GM19328 (cell line): ENCODE measurements at regions not wholly inside any gene's neighbourhood (a gene's known extent, or its start where the extent isn't known, plus 50 kb on each side); places are given as distances from the start of the nearest gene placed in this dataset.
A peak's percentile ranks its signal among the peaks of the same experiment; 100 is the strongest.
"Not testable (repeated sequence)": the region's sequence is repeated elsewhere in the genome, so short reads cannot be mapped to it uniquely, and the experiment has no call there.

Experiments
- ATAC-seq: cut with Tn5 transposase; IDR thresholded peaks from one replicate; pipeline ENCODE4 v1.9.1; 2021; ENCODE audit warnings: mild to moderate bottlenecking, moderate library complexity; ENCODE audit not compliant: unreplicated experiment

DNA sequence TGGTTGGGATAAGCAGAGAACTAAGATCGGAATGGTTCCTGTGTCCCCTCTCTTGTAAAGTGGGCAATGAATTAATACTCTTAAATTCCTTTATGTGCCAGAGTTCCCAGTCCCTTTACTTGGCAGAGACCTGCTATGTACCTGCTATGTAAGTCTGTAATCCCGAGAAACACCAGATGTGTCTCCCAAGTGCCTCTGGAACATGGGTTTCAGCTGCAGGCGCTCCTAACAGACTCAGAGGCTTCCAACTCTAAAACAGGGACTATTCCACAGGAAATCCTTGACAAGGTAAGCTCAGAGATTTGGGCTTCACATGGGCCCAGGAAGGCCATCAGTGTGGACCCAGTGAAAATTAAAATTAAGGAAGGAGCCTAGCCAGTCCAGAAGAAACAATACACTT lies 117.7 kb upstream of the PLCL2 start:
- no peak for ATAC-seq

- no peak for ATAC-seq
Measured at GRCh38 chr3:16768014-16768413, 116.7 kb upstream of the PLCL2 start.

DNA sequence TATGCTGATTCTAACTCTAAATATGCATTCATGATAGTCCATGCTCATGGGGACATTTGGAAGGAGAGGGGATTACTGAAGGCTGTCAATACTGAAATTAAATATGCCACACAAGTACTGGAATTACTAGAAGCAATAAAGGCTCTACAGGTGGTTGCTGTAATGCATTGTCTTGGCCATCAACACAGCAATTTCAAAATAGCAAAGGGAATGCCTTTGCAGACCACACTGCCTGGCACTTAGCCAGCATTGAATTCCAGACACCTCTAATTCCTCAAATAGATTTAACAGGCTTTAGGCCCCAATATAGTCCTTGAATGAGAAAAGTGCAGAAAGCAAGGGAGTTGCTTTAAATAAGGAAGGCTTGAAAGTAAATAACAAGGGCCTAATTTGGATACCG lies 115.8 kb upstream of the PLCL2 start:
- no peak for ATAC-seq

DNA sequence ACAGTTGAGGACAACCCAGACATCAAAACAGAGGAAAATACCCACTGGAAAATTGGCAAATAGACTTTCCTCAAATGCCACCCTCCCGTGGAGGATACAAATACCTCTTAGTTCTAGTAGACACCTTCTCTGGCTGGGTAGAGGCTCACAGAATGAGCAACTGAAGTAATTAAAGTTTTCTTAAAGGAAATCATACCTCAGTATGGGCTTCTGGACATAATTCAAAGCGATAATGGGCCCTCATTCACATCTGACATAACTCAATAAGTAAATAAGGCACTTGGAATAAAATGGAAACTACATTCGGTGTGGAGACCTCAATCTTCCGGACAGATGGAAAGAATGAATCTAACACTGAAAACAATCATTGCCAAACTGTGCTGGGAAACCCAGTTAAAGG lies 115.2 kb upstream of the PLCL2 start:
- ATAC-seq: no peak

GRCh38 chr3:16770021-16770420 lies 114.7 kb upstream of the PLCL2 start:
- ATAC-seq: no peak

DNA sequence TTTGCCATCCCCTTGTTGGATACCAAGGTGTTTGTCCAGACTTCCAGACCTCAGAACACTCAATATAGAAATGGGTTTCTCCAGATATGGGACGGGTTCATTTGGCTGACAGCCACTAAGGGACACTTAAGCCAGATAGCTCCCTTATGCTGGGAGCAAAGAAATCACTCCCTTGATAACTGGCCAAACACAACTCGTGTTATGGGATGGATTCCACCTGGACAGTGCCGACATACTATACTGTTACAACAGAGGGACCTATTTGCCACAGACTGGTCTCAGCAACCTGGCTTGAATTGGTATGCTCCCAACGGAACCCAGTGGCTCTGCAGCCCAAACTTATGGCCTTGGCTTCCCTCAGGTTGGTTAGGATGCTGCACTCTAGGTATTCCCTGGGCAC lies 114.0 kb upstream of the PLCL2 start:
- ATAC-seq: no peak

DNA sequence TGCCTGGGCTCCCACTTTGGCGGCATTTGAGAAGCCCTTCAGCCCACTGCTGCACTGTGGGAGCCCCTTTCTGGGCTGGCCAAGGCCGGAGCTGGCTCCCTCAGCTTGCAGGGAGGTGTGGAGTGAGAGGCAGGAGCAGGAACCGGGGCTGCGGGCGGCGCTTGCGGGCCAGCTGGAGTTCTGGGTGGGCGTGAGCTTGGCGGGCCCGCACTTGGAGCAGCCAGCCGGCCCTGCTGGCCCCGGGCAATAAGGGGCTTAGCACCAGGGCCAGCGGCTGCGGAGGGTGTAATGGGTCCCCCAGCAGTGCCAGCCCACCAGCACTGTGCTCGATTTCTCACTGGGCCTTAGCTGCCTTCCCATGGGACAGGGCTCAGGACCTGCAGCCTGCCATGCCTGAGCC lies 111.2 kb upstream of the PLCL2 start:
- ATAC-seq: not testable (repeated sequence)

- not testable (repeated sequence) for ATAC-seq
Measured at GRCh38 chr3:16774536-16774935, 110.2 kb upstream of the PLCL2 start.

DNA sequence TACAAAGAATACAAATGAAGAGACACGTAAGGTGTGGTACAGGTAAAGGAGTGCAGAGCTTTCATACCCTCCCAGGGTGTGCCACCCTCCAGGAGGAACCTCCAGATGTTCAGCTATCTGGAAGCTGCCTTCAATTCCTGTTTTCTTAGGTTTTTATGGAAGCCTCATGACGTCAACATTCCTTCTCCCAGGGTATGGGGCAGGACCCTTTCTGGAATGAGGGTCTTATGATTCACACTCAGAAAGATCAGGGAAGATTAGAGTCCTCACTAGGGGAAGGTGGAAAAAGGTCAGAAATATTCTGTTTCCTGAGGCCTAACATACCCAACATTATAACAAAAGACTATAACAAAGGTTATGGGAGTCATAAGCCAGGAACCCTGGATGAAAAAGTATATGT lies 99.8 kb upstream of the PLCL2 start:
- no peak for ATAC-seq

GRCh38 chr3:16785465-16785864 lies 99.3 kb upstream of the PLCL2 start:
- ATAC-seq: no peak

- no peak for ATAC-seq
Measured at GRCh38 chr3:16788440-16789056, 96.2 kb upstream of the PLCL2 start.

DNA sequence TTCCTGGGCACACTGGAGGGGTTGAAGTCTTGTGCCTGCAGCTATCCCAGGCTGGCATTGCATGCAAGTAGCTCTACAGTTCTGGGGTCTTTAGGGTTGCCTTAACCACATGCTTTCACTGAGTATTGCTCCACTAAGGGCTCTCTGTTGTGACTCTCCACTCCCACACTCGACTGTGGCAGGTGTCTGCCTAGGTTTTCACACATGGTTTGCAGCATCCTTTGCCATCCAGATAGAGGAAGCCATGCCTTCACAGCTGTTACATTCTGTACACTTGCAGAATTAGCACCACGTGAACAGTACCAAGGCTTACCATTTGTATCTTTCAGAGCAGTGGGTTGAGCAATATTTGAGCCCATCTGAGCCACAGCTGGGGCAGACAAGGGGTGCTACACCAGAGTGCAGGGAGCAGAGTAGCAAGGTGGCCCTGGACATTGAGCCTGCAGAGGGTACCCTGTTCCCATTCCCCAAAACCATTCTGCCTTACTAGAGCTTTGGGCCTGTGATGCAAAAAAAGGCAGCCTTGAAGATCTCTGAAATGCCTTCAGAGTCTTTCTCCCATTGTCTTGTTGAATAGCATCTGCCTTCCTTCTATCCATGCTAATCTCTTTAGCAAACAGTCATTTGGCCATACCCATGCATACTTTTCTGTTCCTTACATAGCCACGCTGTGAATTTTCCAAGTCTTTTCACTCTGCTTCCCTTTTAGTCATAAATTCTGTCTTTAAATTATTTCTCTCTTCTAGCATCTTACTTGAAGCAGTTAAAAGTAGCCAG lies 95.2 kb upstream of the PLCL2 start:
- ATAC-seq: no peak

DNA sequence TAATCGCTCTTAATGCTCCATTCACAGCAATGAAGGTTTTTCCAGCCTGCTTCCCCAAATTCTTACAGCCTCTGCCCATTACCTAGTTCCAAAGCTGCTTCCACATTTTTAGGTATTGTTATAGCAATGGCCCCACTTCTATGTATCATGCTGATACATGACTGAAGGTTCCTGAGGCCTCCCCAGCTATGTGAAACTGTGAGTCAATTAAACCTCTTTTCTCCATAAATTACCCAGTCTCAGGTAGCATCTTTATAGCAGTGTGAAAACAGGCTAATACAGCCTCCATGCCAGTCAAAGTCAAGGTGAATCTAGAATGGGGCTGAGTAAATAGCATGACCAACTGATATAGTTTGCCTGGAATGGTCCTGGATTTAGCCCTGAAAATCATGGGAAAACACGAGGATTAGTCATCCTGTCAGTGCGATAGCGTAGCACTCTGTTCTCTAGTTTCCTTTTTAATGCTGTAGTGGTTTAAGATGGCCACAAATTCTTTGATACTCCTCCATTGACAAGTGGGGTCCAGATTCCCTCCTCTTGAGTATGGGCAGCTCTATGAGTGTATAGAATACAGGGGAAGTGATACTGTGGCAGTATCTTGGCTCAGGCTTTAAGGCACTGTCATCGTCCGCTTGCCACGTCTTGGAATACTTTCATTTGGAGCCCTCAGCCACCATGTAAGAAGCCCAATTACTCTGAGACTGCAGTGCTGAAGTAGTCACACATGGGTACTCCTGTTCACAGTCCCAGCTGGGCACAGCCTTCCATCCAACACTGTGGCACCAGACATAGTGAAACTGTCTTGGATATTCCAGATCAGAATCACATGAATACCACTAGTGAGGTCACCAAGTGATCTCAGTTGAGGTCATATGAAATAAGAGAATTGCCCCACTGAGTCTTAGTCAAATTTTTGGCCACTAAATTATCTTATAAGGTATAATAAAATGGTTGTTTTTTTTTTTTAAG lies 94.0 kb upstream of the PLCL2 start:
- no peak for ATAC-seq

DNA sequence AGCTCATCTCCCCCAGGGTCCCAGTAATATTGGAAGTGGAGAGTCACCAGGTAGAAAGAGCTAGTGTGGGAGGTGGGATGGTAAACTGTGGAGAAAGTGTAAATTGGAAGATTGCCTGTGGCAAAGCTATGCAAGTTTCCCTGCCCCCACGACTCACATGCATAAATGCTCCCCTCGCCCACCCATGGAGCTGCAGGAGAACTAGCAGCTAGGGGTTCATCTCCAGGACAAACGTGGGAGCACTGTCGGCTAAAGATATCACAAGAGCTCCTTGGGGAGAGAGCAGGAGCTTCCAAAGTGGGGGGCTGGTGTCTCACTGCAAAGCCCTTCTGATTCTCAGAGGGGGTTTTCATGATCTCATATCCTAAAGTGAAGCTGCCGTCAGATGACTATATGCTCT lies 91.4 kb upstream of the PLCL2 start:
- ATAC-seq: no peak

GRCh38 chr3:16794257-16794656 lies 90.5 kb upstream of the PLCL2 start:
- no peak for ATAC-seq

DNA sequence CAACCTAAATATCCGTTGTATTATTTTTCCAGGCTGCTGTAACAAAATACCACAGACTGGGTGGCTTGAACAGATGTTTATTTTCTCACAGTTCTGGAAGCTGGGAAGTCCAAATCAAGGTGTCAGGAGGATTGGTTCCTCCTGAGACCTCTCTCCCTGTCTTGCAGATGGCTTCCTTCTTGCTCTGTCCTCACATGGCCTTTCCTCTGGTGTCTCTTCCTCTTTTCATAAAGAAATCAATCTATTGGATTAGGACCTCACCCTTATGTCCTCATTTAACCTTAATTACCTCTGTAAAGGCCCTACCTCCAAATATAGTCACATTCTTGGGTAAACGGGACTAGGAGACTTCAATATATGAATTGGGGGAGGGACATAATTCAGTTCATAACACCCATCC lies 89.2 kb upstream of the PLCL2 start:
- no peak for ATAC-seq

DNA sequence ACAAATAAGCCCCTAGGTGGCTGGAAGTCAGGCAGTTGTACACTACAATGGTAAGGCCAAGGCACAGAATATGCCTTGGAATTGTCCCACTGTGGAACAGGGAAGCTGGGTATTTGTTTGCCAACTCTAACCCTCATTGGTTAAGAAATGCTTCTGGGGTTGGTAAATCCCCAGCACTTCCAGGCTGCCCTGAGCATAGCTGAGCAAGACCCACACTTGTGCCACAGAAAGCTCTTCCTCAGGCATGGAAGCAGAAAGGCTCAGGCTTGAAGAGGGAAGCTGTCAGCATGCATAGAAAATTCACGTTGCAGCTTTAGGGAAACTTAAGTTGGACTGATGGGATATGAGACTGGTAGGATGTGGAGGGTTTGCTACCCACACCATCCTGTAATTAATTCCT lies 86.9 kb upstream of the PLCL2 start:
- no peak for ATAC-seq

DNA sequence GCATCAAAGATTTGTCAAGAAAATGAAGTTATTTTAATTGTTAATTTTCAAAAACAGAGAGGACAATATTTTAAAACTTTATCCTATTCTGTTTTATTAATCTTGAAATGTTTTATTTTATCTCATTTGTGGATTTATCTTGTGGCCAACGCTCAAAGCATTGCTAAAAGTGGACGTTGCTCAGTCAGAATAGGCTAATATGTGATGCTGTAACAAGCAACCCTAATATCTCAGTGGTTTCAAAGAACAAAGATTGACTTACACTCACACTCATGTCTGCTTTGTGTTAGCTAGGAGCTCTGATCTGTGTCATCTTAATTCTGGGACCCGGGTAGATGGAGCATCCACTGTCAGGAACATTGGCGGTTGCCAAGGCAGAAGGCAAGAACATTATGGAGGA lies 86.0 kb upstream of the PLCL2 start:
- ATAC-seq: no peak

DNA sequence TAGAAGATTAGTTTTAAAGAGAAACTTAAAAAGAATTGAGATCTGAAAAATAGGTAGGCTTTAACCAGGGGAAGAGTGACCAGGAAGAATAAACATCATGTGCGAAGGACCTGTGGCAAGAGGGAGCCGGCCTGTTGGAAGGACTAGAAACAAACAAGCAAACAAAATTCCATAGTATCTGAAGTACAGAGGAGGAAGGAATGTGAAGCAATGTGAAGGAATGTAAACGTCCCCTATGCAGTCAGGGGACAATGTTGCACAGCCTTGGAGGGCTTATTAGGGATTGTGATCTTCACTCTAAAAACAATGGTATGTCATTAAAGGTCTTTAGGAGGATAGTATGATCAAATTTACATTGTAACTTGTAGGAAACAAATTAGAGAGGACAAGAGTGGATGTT lies 84.4 kb upstream of the PLCL2 start:
- ATAC-seq: no peak

DNA sequence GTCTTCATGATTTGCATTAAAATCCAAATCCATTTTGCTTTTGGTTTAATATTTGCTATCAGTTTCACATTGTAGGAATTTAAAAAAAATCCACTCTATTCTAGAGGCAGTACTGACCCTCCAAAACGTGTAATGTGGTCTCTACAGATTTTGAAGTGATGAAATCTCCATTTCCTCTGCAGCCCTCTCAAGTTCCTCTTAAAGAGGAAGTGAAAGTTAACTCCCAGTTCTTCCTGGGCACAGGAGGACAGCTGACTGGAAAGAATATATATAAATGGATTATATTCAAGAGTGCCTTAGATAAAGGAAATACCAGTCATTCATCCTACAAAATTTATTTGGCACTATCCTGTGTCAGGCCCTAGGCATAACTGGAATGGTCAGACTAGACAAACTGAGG lies 83.5 kb upstream of the PLCL2 start:
- ATAC-seq: no peak

GRCh38 chr3:16801698-16802097 lies 83.1 kb upstream of the PLCL2 start:
- ATAC-seq: no peak

GRCh38 chr3:16802389-16802788 lies 82.4 kb upstream of the PLCL2 start:
- peak; percentile 59 for ATAC-seq
